ACC112 (cell line): ENCODE measurements at regions not wholly inside any gene's neighbourhood (a gene's known extent, or its start where the extent isn't known, plus 50 kb on each side); places are given as distances from the start of the nearest gene placed in this dataset.
"Not testable (repeated sequence)": the region's sequence is repeated elsewhere in the genome, so short reads cannot be mapped to it uniquely, and the experiment has no call there.

Experiments
- H2AFZ ChIP-seq: fragments of 200-600 bp; sonication (generic); one replicate; pipeline ENCODE4 v1.6.0; 2017; ENCODE audit warnings: antibody characterized with exemption, low read length; ENCODE audit not compliant: unreplicated experiment
- H3K27ac ChIP-seq: fragments of 200-600 bp; sonication (generic); 2 replicates; pipeline ENCODE4 v1.5.1; 2014; ENCODE audit warnings: low read depth, mild to moderate bottlenecking, antibody characterized with exemption, low read length, moderate library complexity
- H3K27me3 ChIP-seq: fragments of 200-600 bp; sonication (generic); 2 replicates; pipeline ENCODE4 v1.6.1; 2014; ENCODE audit warnings: mild to moderate bottlenecking, antibody characterized with exemption, low read length, moderate library complexity, mixed read lengths; ENCODE audit not compliant: insufficient read depth
- H3K36me3 ChIP-seq: fragments of 200-600 bp; sonication (generic); 2 replicates; pipeline ENCODE4 v1.6.1; 2016; ENCODE audit warnings: mild to moderate bottlenecking, antibody characterized with exemption, low read length, moderate library complexity, mixed read lengths; ENCODE audit not compliant: insufficient read depth
- H3K4me1 ChIP-seq: fragments of 200-600 bp; sonication (generic); one replicate; pipeline ENCODE4 v1.6.1; 2016; ENCODE audit warnings: low read length, mixed read lengths; ENCODE audit not compliant: insufficient read depth, unreplicated experiment, control insufficient read depth
- H3K4me3 ChIP-seq: fragments of 200-600 bp; sonication (generic); 2 replicates; pipeline ENCODE4 v1.5.1; 2014; ENCODE audit warnings: mild to moderate bottlenecking, low read depth, low read length
- H3K79me2 ChIP-seq: fragments of 200-600 bp; sonication (generic); one replicate; pipeline ENCODE4 v1.6.0; 2016; ENCODE audit warnings: low read length; ENCODE audit not compliant: control insufficient read depth, unreplicated experiment, insufficient read depth

- Histone ChIP-seq H3K79me2 (no peaks in the 10 kb centered on the region), H3K27ac (no peak overlapping the region), H3K36me3 (no peaks in the 10 kb centered on the region), H3K4me3 (no peak overlapping the region), H3K27me3 (no peaks in the 10 kb centered on the region), H2AFZ (no peak overlapping the region), H3K4me1 (no peaks in the 10 kb centered on the region)
Observed at GRCh38 chr21:18549214-18549905, 145.8 kb upstream of the TMPRSS15 start.

- no peak overlapping the region for H2AFZ ChIP-seq
- no peak overlapping the region for H3K27ac ChIP-seq
- H3K27me3 ChIP-seq = no peaks in the 10 kb centered on the region
- H3K4me3 ChIP-seq = no peak overlapping the region
- no peaks in the 10 kb centered on the region for H3K36me3 ChIP-seq
- H3K79me2 ChIP-seq = no peaks in the 10 kb centered on the region
- no peaks in the 10 kb centered on the region for H3K4me1 ChIP-seq
Observed at GRCh38 chr21:18550361-18550760, 146.8 kb upstream of the TMPRSS15 start.

DNA sequence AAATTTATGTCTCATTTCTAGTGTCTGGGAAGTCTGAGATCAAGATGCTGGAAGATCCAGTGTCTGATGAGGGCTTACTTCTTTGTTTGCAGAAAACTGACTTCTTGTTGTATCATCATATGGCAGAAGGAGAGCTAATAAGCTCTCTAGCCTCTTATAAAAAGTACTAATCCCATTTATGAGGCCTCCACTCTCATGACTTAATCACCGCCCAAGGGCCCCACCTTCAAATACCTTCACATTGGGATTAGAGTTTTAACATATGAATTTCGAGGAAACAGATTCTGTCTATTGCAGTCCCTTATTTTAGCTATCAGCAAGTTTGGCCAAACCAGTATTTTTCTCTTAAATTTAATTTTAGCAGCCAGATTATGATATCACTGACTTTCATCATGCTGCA lies 150.2 kb upstream of the TMPRSS15 start:
- no peaks in the 10 kb centered on the region for H3K27me3 ChIP-seq
- no peak overlapping the region for H3K4me3 ChIP-seq
- no peaks in the 10 kb centered on the region for H3K4me1 ChIP-seq
- no peak overlapping the region for H2AFZ ChIP-seq
- no peaks in the 10 kb centered on the region for H3K36me3 ChIP-seq
- H3K27ac ChIP-seq = no peak overlapping the region
- no peaks in the 10 kb centered on the region for H3K79me2 ChIP-seq

GRCh38 chr21:18567770-18568169 lies 164.2 kb upstream of the TMPRSS15 start:
- not testable (repeated sequence) for H3K4me1 ChIP-seq, H3K27ac ChIP-seq, H3K79me2 ChIP-seq, H3K36me3 ChIP-seq, H3K4me3 ChIP-seq, H2AFZ ChIP-seq, H3K27me3 ChIP-seq

- H3K27me3 ChIP-seq = no peaks in the 10 kb centered on the region
- H2AFZ ChIP-seq = no peak overlapping the region
- no peak overlapping the region for H3K27ac ChIP-seq
- H3K79me2 ChIP-seq = no peaks in the 10 kb centered on the region
- no peaks in the 10 kb centered on the region for H3K4me1 ChIP-seq
- no peak overlapping the region for H3K4me3 ChIP-seq
- H3K36me3 ChIP-seq = no peaks in the 10 kb centered on the region
Observed at GRCh38 chr21:18588001-18588662, 184.5 kb upstream of the TMPRSS15 start.

- H3K27me3 ChIP-seq = no peaks in the 10 kb centered on the region
- no peaks in the 10 kb centered on the region for H3K4me1 ChIP-seq
- H3K36me3 ChIP-seq = no peaks in the 10 kb centered on the region
- H3K27ac ChIP-seq = no peak overlapping the region
- no peaks in the 10 kb centered on the region for H3K79me2 ChIP-seq
- no peak overlapping the region for H3K4me3 ChIP-seq
- H2AFZ ChIP-seq = no peak overlapping the region
Observed at GRCh38 chr21:18601146-18601545, 197.6 kb upstream of the TMPRSS15 start.

GRCh38 chr21:18602711-18603110 lies 199.1 kb upstream of the TMPRSS15 start:
- no peaks in the 10 kb centered on the region for H3K27me3 ChIP-seq
- H3K4me3 ChIP-seq = no peak overlapping the region
- H3K36me3 ChIP-seq = no peaks in the 10 kb centered on the region
- H3K79me2 ChIP-seq = no peaks in the 10 kb centered on the region
- no peak overlapping the region for H3K27ac ChIP-seq
- H2AFZ ChIP-seq = no peak overlapping the region
- H3K4me1 ChIP-seq = no peaks in the 10 kb centered on the region

GRCh38 chr21:18603261-18603660 lies 199.7 kb upstream of the TMPRSS15 start:
- Histone ChIP-seq H3K4me1 (no peaks in the 10 kb centered on the region), H3K79me2 (no peaks in the 10 kb centered on the region), H3K4me3 (no peak overlapping the region), H3K36me3 (no peaks in the 10 kb centered on the region), H2AFZ (no peak overlapping the region), H3K27ac (no peak overlapping the region), H3K27me3 (no peaks in the 10 kb centered on the region)

DNA sequence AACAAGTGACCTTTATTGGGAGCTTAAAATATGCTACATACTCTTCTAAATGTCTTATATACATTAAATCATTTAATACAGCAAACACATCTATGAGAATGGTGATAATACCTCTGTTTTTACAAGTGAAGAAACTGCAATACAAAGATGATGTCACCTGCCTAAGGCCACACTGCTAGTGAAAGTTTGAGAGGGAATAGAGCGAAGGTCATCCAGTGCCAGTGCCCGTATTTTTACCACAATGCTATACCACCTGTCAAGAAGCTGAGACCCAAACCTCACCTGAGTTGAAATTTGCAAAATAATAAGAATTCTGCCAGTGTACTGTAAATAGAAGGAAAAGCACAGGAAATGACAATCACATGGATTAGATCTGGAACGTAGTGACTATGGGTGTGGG lies 200.4 kb upstream of the TMPRSS15 start:
- Histone ChIP-seq H3K27me3 (no peaks in the 10 kb centered on the region), H3K4me1 (no peaks in the 10 kb centered on the region), H2AFZ (no peak overlapping the region), H3K4me3 (no peak overlapping the region), H3K79me2 (no peaks in the 10 kb centered on the region), H3K27ac (no peak overlapping the region), H3K36me3 (no peaks in the 10 kb centered on the region)

GRCh38 chr21:18608226-18608625 lies 204.6 kb upstream of the TMPRSS15 start:
- H3K27ac ChIP-seq = no peak overlapping the region
- H3K4me1 ChIP-seq = no peaks in the 10 kb centered on the region
- no peak overlapping the region for H2AFZ ChIP-seq
- H3K27me3 ChIP-seq = no peaks in the 10 kb centered on the region
- H3K79me2 ChIP-seq = no peaks in the 10 kb centered on the region
- no peaks in the 10 kb centered on the region for H3K36me3 ChIP-seq
- no peak overlapping the region for H3K4me3 ChIP-seq

DNA sequence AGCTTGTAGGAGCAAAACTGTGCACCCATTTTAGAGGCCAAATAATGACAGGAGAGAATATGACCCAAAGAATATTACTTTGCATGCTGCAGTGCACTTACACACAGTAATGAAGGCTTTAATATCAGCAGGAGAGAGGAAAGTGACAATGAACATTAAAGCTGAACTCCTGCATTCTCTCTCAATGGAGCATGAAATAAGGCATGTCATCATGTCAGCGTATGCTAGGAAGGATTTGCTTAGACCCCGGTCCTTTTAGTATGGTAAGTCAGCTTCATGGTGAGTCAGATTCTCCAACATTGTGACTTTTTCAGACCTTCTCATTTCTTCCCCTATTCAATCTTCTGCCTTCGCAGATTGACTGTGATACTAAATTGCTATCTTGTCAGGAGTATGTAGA lies 210.7 kb upstream of the TMPRSS15 start:
- Histone ChIP-seq H3K79me2 (no peaks in the 10 kb centered on the region), H3K4me3 (no peak overlapping the region)

More for the DNA sequence above, 210.7 kb upstream of the TMPRSS15 start:
- Histone ChIP-seq H3K27me3 (no peaks in the 10 kb centered on the region), H3K27ac (no peak overlapping the region), H2AFZ (no peak overlapping the region), H3K4me1 (no peaks in the 10 kb centered on the region), H3K36me3 (no peaks in the 10 kb centered on the region)
